GM12878 (cell line): ENCODE measurements at regions not wholly inside any gene's neighbourhood (a gene's known extent, or its start where the extent isn't known, plus 50 kb on each side); places are given as distances from the start of the nearest gene placed in this dataset.

Experiments used
- ATAC-seq: fragments of 200-7000 bp; cut with Tn5 transposase; 3 replicates; pipeline ENCODE4 v1.9.1; 2020; ENCODE audit warnings: mild to moderate bottlenecking, moderate library complexity
- BruUV-seq: library from RNA; stranded (reverse); fragments of 400-500 nt; replicated peaks from 2 replicates; lab custom pipeline; 2021; lab: Mats Ljungman, UMichigan
- CTCF ChIA-PET: fragments of 300-600 bp; sonication (Branson Sonifier 250); formaldehyde crosslinking; extraction: SDS; loops from one replicate; lab custom pipeline; 2021; ENCODE audit warnings: inconsistent platforms; lab: Yijun Ruan, JAX
- POLR2A ChIA-PET: fragments of 350-600 bp; formaldehyde crosslinking; extraction: SDS; loops from one replicate; lab custom pipeline; 2021; ENCODE audit warnings: inconsistent platforms; lab: Charles Lee
- RAD21 ChIA-PET: fragments of 300-600 bp; sonication (Branson Sonifier 250); formaldehyde crosslinking; loops from one replicate; lab custom pipeline; 2023; ENCODE audit warnings: antibody characterized with exemption; ENCODE audit not compliant: unreplicated experiment; lab: Charles Lee
- SMC1A ChIA-PET: fragments of 300-600 bp; sonication (Branson Sonifier 250); formaldehyde crosslinking; loops from one replicate; lab custom pipeline; 2023; ENCODE audit not compliant: unreplicated experiment, uncharacterized antibody; lab: Charles Lee
- DNase-seq: peaks from one replicate; pipeline ENCODE4 v3.0.0-alpha.2; 2011; ENCODE audit warnings: low read depth, low spot score
- FAIRE-seq: peaks from 3 replicates; lab custom pipeline; 2011; peaks lifted over from hg19 to GRCh38; lab: Jason Lieb, UNC
- H2AFZ ChIP-seq: 2 replicates; pipeline ENCODE4 v1.6.0; 2011; ENCODE audit warnings: low read depth, low read length, control low read depth; ENCODE audit not compliant: control insufficient read depth
- H3K27ac ChIP-seq: 2 replicates; pipeline ENCODE4 v1.5.1; 2011; ENCODE audit warnings: control low read depth; ENCODE audit not compliant: control insufficient read depth, insufficient read depth
- H3K27me3 ChIP-seq, 2 experiments: replicated peaks in 1 of 2; 2 replicates each; pipeline versions ENCODE4 v1.6.0 to v1.6.1; 2011; ENCODE audit warnings: low read length in 1 of 2; ENCODE audit not compliant: control insufficient read depth in 2 of 2, insufficient read depth in 2 of 2
- H3K36me3 ChIP-seq, 2 experiments: 2 replicates each; pipeline ENCODE4 v1.5.1; 2011; ENCODE audit warnings: low read length in 1 of 2; ENCODE audit not compliant: control insufficient read depth in 2 of 2, insufficient read depth in 2 of 2
- H3K4me1 ChIP-seq: 2 replicates; pipeline ENCODE4 v1.6.1; 2011; ENCODE audit warnings: mild to moderate bottlenecking, low read length, moderate library complexity, mixed read lengths; ENCODE audit not compliant: control insufficient read depth, insufficient read depth
- H3K4me2 ChIP-seq: 2 replicates; pipeline ENCODE4 v1.6.0; 2011; ENCODE audit warnings: control low read depth; ENCODE audit not compliant: control insufficient read depth, insufficient read depth
- H3K4me3 ChIP-seq: fragments of 200-600 bp; sonication (generic); 2 replicates; pipeline ENCODE4 v1.5.1; 2016
- H3K79me2 ChIP-seq: 2 replicates; pipeline ENCODE4 v1.6.0; 2011; ENCODE audit warnings: low read length; ENCODE audit not compliant: control insufficient read depth, insufficient read depth
- H3K9ac ChIP-seq: 2 replicates; pipeline ENCODE4 v1.8.0; 2011; ENCODE audit warnings: low read length, control low read depth, mixed read lengths; ENCODE audit not compliant: control insufficient read depth, insufficient read depth
- H3K9me3 ChIP-seq: replicated peaks from 3 replicates; pipeline ENCODE4 v1.5.1; 2011; ENCODE audit warnings: mild to moderate bottlenecking, low read length; ENCODE audit not compliant: control insufficient read depth, insufficient read depth
- H4K20me1 ChIP-seq: 2 replicates; pipeline ENCODE4 v1.6.0; 2011; ENCODE audit not compliant: control insufficient read depth, insufficient read depth
- ESRRA ChIP-seq: IDR thresholded peaks from 2 replicates; pipeline ENCODE4 v1.6.1; 2012; ENCODE audit warnings: mild to moderate bottlenecking, low read length, improper control_type of control experiment
- IKZF1 ChIP-seq: fragments of 450-650 bp; conservative IDR thresholded peaks from 2 replicates; pipeline ENCODE4 v1.6.1; 2017; ENCODE audit warnings: antibody characterized with exemption, mild to moderate bottlenecking
- MEF2A ChIP-seq: IDR thresholded peaks from 2 replicates; pipeline ENCODE4 v1.6.1; 2011; ENCODE audit warnings: low read depth, mild to moderate bottlenecking, low read length, moderate library complexity; ENCODE audit not compliant: insufficient read depth
- NR2F1 ChIP-seq: fragments of 450-650 bp; conservative IDR thresholded peaks from 2 replicates; pipeline ENCODE4 v1.6.1; 2017; ENCODE audit warnings: mild to moderate bottlenecking
- SIN3A ChIP-seq: IDR thresholded peaks from 2 replicates; pipeline ENCODE4 v1.6.1; 2012; ENCODE audit warnings: low read depth, low read length, improper control_type of control experiment
- ZNF207 ChIP-seq: fragments of 450-650 bp; IDR thresholded peaks from 2 replicates; pipeline ENCODE4 v1.6.1; 2014; ENCODE audit warnings: antibody characterized with exemption, mild to moderate bottlenecking, borderline replicate concordance
- WGBS: methylation state at CpG from one replicate; pipeline ENCODE4 v1.1.6; 2016; ENCODE audit warnings: low lambda C conversion rate; ENCODE audit not compliant: insufficient replicate concordance, insufficient coverage; ENCODE audit errors: missing lambda C conversion rate; 5-methylcytosine and 5-hydroxymethylcytosine counted together
- in situ Hi-C: fragments of 300-500 bp; cut with MboI; formaldehyde crosslinking; loops from 9 replicates; pipeline ENCODE4 v1.14.3; 2018; ENCODE audit warnings: mixed read lengths
- intact Hi-C: fragments of 100-400 bp; cut with micrococcal nuclease; formaldehyde crosslinking; loops from one replicate; pipeline ENCODE4 v1.14.2; 2022; ENCODE audit not compliant: unreplicated experiment
- TF ChIP-seq, protein P1 (sequence below): IDR thresholded peaks from 2 replicates; pipeline ENCODE4 v1.6.1; 2012; ENCODE audit warnings: low read depth, low read length, improper control_type of control experiment
- TF ChIP-seq, protein P2 (sequence below): fragments of 450-650 bp; conservative IDR thresholded peaks from 2 replicates; pipeline ENCODE4 v1.6.1; 2017; ENCODE audit warnings: mild to moderate bottlenecking, moderate library complexity
- TF ChIP-seq, protein P3 (sequence below): fragments of 450-650 bp; IDR thresholded peaks from 2 replicates; pipeline ENCODE4 v1.6.1; 2014; ENCODE audit warnings: mild to moderate bottlenecking

DNA sequence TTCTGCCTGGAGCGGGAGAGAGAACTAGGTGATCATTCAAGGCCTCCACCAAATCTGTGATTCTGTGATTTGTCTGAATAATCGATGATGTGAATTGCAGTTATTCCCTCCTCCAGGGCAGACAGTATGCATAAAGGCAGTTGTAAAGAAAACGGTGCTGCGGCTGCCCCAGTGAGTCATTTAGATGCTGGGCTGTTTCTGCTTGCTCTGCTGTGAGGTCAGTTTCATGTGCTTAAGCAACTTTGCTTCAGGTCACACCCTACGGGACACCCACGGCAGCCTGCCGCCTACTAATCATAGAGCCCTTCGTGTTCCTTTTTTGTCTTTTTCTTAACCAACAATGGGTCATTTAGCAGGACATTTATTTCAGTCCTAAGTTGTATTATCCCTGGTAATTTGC, 158.1 kb upstream of the PITRM1 start:
- POLR2A ChIA-PET = no interaction called here
- RAD21 ChIA-PET = no interaction called here
- SMC1A ChIA-PET = no interaction called here
- no peaks in the 10 kb centered on the region for H3K9me3 ChIP-seq
- intact Hi-C loops (no loop called here), in situ Hi-C loops (no loop called here)
- no peaks in the 10 kb centered on the region for H3K4me1 ChIP-seq
- H3K4me2 ChIP-seq = no peak overlapping the region
- 40% methylated on average over 8 of the region's 8 CpGs for WGBS
- no peak overlapping the region for H3K9ac ChIP-seq
- H3K36me3 ChIP-seq = no peaks in the 10 kb centered on the region
- no peak for TF ChIP-seq ESRRA
- TF ChIP-seq, protein P1, sequence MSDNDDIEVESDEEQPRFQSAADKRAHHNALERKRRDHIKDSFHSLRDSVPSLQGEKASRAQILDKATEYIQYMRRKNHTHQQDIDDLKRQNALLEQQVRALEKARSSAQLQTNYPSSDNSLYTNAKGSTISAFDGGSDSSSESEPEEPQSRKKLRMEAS = no peak
- TF ChIP-seq, protein P2, sequence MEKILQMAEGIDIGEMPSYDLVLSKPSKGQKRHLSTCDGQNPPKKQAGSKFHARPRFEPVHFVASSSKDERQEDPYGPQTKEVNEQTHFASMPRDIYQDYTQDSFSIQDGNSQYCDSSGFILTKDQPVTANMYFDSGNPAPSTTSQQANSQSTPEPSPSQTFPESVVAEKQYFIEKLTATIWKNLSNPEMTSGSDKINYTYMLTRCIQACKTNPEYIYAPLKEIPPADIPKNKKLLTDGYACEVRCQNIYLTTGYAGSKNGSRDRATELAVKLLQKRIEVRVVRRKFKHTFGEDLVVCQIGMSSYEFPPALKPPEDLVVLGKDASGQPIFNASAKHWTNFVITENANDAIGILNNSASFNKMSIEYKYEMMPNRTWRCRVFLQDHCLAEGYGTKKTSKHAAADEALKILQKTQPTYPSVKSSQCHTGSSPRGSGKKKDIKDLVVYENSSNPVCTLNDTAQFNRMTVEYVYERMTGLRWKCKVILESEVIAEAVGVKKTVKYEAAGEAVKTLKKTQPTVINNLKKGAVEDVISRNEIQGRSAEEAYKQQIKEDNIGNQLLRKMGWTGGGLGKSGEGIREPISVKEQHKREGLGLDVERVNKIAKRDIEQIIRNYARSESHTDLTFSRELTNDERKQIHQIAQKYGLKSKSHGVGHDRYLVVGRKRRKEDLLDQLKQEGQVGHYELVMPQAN = no peak
- no peak for TF ChIP-seq MEF2A
- TF ChIP-seq, protein P3, sequence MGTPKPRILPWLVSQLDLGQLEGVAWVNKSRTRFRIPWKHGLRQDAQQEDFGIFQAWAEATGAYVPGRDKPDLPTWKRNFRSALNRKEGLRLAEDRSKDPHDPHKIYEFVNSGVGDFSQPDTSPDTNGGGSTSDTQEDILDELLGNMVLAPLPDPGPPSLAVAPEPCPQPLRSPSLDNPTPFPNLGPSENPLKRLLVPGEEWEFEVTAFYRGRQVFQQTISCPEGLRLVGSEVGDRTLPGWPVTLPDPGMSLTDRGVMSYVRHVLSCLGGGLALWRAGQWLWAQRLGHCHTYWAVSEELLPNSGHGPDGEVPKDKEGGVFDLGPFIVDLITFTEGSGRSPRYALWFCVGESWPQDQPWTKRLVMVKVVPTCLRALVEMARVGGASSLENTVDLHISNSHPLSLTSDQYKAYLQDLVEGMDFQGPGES = no peak
- no peak for TF ChIP-seq IKZF1
- no peak for TF ChIP-seq ZNF207
- no peak for TF ChIP-seq SIN3A
- TF ChIP-seq NR2F1 = no peak
- H3K4me3 ChIP-seq = no peak overlapping the region
- no TSS peak for BruUV-seq
- DNase-seq = no peak
- H3K27me3 ChIP-seq = no peaks in the 10 kb centered on the region; a peak in 2 of 4 replicates
- H2AFZ ChIP-seq = no peak overlapping the region
- no peak for ATAC-seq
- CTCF ChIA-PET = no interaction called here
- no peaks in the 10 kb centered on the region for H3K79me2 ChIP-seq
- no peak overlapping the region for H3K27ac ChIP-seq
- no peaks in the 10 kb centered on the region for H4K20me1 ChIP-seq
- FAIRE-seq = no peak
